ENCODE measurements at regions not wholly inside any gene's neighbourhood (a gene's known extent, or its start where the extent isn't known, plus 50 kb on each side); places are given as distances from the start of the nearest gene placed in this dataset.

DNA sequence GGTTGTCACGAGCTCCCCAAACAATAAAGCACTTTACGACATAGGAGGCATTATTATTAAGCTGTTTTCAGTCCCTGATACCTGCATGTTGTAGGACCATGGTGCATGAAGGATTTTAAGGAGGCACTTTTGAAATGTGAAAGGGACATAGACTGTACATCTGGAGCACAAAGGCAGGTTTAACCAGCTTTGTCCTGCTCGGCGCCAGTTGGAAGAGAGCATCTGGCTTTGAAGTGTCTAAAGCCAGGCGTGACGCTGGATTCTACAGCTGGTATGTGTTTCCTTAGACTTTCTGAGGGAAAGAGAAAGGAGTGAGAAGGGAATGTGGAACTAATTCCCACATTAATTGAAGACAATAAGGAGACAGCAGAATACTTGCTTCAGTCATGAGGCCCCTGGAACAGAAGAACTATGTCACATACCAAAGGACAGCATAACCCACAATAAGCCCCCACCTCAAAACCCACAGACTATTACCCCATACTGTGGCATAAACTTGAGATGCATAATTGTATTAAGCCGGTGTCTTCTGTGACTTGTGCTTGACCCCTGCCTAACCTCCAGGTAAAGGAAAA lies 381.0 kb upstream of the MEX3C start:
- TF ChIP-seq, protein P1, sequence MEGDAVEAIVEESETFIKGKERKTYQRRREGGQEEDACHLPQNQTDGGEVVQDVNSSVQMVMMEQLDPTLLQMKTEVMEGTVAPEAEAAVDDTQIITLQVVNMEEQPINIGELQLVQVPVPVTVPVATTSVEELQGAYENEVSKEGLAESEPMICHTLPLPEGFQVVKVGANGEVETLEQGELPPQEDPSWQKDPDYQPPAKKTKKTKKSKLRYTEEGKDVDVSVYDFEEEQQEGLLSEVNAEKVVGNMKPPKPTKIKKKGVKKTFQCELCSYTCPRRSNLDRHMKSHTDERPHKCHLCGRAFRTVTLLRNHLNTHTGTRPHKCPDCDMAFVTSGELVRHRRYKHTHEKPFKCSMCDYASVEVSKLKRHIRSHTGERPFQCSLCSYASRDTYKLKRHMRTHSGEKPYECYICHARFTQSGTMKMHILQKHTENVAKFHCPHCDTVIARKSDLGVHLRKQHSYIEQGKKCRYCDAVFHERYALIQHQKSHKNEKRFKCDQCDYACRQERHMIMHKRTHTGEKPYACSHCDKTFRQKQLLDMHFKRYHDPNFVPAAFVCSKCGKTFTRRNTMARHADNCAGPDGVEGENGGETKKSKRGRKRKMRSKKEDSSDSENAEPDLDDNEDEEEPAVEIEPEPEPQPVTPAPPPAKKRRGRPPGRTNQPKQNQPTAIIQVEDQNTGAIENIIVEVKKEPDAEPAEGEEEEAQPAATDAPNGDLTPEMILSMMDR (IDR thresholded peaks at IDR 0.05), result no peak
- Histone ChIP-seq H3K27me3 (no peaks in the 10 kb centered on the region), H3K4me3 (no peak overlapping the region), H3K9me3 (no peaks in the 10 kb centered on the region), H3K4me1 (no peaks in the 10 kb centered on the region), H3K27ac (no peak overlapping the region), H3K36me3 (no peaks in the 10 kb centered on the region)
- DNase-seq (ENCODE audit: low spot score), result no peak

DNA sequence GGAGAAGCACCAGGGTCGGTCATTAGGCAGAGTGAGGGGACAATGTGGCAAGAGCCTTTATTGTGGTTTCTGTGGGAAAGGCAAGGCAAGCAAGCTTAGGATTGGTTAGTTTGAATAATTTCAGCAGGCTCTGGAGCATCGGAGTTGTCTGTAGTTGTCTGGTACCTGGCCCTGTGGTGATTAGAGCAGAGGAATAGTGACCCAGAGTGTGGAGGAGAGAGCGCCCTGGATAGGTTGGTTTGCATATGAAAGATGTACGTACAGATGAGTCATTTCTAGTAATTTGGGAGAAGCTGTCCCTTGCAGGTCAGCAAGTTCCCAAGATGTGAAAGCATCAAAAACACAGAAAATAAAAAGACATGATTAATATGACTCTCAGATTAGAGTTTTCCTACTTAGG lies 383.1 kb upstream of the MEX3C start:
- TF ChIP-seq, protein P1 (IDR thresholded peaks at IDR 0.05), result no peak

DNA sequence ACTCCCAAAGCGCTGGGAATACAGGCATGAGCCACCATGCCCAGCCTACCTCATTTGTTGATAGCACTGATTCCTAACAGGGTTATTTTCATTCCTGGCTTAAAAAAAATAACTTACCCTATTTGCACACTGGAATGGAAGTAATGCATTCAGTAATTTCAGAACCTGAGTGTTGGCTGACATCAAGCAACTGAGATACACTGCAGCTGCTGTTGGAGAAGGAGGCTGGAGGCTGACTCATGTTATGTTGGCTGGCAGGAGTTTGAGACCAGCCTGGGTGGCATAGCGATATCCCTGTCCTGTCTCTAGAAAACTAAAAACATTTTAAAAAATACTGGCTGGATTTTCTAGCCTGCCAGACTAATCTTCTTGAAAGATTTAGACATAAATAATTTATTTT lies 385.1 kb upstream of the MEX3C start:
- no peak for DNase-seq (ENCODE audit: low spot score)
- TF ChIP-seq, protein P1 (IDR thresholded peaks at IDR 0.05), result no peak
- no peaks in the 10 kb centered on the region for H3K9me3 ChIP-seq
- H3K4me3 ChIP-seq, result no peak overlapping the region
- no peak overlapping the region for H3K27ac ChIP-seq
- H3K4me1 ChIP-seq, result no peaks in the 10 kb centered on the region
- H3K27me3 ChIP-seq, result no peaks in the 10 kb centered on the region
- H3K36me3 ChIP-seq, result no peaks in the 10 kb centered on the region

More for the DNA sequence above, 383.1 kb upstream of the MEX3C start:
- no peaks in the 10 kb centered on the region for H3K36me3 ChIP-seq
- no peaks in the 10 kb centered on the region for H3K9me3 ChIP-seq
- no peak overlapping the region for H3K27ac ChIP-seq
- H3K4me3 ChIP-seq, result no peak overlapping the region
- H3K27me3 ChIP-seq, result no peaks in the 10 kb centered on the region
- H3K4me1 ChIP-seq, result no peaks in the 10 kb centered on the region
- no peak for DNase-seq (ENCODE audit: low spot score)

DNA sequence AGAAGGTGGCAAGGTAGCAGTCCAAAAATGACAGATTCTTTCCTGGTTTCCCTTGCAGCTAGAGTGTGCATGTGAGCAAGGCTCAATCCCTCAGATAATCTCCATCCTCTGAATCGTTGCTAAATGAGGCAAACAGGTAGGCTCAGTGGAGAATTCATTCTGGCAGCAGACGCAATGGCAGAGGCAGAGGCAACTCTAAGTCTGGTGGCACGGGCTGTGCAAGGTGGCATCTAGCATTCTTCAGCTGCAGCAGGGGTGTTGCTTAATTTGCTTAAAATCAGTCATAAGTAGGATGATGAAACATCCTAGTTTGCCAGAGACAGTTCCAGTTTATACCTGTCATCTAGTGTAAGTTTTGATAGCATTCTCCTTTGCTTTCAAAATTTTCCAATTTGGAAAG lies 391.1 kb upstream of the MEX3C start:
- H3K4me3 ChIP-seq, result no peak overlapping the region
- H3K27ac ChIP-seq, result no peak overlapping the region
- no peaks in the 10 kb centered on the region for H3K36me3 ChIP-seq
- TF ChIP-seq, protein P1 (IDR thresholded peaks at IDR 0.05), result no peak
- H3K9me3 ChIP-seq, result no peaks in the 10 kb centered on the region
- no peak for DNase-seq (ENCODE audit: low spot score)
- H3K27me3 ChIP-seq, result no peaks in the 10 kb centered on the region
- H3K4me1 ChIP-seq, result no peaks in the 10 kb centered on the region

DNA sequence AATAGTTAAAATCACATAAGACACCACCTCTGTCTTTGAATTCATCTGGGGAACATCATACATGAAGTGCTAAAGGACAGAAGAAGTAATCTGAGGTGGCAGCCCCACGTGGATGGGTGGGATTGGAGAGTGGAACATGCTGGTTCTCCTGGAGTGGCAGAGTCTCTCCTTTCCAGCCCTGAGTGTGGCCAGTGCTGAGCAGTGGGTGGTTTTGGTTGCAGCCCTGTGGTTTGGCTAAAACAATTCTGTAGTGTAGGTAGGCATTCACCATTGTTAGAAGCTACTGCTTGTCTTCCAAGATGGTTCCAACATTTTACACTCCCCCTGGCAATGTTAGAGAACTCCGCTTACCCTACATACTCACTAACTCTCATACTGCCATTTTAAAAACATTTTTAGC lies 396.4 kb upstream of the MEX3C start:
- Histone ChIP-seq H3K4me1 (no peaks in the 10 kb centered on the region), H3K36me3 (no peaks in the 10 kb centered on the region), H3K27ac (no peak overlapping the region), H3K4me3 (no peak overlapping the region), H3K9me3 (peaks cover 7 to 15% of the 10 kb centered on the region in 2 donors), H3K27me3 (no peaks in the 10 kb centered on the region)
- TF ChIP-seq, protein P1 (IDR thresholded peaks at IDR 0.05), result no peak
- DNase-seq (ENCODE audit: low spot score), result no peak

DNA sequence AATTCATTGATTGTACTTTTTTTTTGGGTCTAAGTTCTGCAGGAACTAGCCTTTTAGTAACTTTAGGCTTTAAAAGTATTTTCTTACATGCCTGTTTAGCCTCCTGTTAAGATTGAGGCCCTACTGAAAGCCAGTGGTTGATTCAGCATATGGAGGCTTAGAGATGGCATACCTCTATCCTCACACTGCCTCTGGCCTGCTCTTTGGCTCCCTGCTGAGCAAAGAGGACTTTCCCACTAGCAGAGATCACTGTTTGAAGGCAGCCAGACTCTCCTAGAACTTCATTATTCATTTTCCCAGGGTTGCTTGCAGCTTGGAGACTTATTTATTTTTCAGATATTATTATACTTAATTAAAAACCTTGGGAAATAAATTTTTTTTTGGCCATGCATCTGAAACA lies 405.6 kb upstream of the MEX3C start:
- H3K27ac ChIP-seq, result no peak overlapping the region
- H3K9me3 ChIP-seq, result no peaks in the 10 kb centered on the region
- no peak for DNase-seq (ENCODE audit: low spot score)
- no peaks in the 10 kb centered on the region for H3K36me3 ChIP-seq
- H3K4me3 ChIP-seq, result no peak overlapping the region
- H3K4me1 ChIP-seq, result no peaks in the 10 kb centered on the region
- H3K27me3 ChIP-seq, result no peaks in the 10 kb centered on the region
- TF ChIP-seq, protein P1 (IDR thresholded peaks at IDR 0.05), result no peak
